NCI-H524 (cell line): ENCODE measurements at regions not wholly inside any gene's neighbourhood (a gene's known extent, or its start where the extent isn't known, plus 50 kb on each side); places are given as distances from the start of the nearest gene placed in this dataset.

Experiments
- DNase-seq, 2 experiments: peaks; one replicate each; lab custom pipeline; 2025; lab: John Stamatoyannopoulos, UW

DNA sequence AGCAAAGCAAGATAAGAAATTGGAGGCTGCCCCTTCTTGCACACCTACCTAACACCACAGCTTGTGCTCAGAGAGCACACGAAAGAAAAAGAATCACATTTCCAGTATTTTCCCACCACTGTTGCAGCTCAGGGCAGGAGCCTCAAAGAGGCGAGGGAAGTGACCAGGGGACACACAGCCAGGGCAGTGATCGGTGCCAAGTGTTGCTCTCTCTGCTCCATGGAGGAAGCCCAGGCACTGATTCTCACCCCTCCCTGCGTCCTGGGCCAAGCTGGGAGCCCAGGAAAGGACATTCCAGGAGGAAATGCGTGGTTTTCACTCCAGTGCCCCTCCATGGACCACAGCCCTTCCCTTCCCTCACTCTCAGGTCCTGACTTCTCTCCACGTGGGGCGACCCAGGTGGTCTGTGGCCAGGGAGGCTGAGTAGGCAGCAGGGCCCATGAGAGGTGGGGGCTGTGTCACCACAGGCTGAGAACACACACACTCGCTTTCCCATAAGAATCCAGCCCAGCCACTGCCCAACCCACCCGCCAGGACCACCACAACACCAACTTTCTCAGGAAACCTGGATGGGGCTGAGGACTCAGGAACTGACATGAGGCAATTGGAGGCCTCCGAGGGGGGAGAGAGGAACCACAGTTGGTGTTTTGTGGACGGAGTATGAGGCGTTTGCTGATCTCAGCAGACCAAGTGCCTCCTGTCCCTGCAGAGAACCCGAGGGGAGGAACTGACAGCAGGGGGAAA is 81.7 kb upstream of the MAFB start:
- DNase-seq = no peak

GRCh38 chr20:40771308-40771610 is 82.2 kb upstream of the MAFB start:
- no peak for DNase-seq

DNA sequence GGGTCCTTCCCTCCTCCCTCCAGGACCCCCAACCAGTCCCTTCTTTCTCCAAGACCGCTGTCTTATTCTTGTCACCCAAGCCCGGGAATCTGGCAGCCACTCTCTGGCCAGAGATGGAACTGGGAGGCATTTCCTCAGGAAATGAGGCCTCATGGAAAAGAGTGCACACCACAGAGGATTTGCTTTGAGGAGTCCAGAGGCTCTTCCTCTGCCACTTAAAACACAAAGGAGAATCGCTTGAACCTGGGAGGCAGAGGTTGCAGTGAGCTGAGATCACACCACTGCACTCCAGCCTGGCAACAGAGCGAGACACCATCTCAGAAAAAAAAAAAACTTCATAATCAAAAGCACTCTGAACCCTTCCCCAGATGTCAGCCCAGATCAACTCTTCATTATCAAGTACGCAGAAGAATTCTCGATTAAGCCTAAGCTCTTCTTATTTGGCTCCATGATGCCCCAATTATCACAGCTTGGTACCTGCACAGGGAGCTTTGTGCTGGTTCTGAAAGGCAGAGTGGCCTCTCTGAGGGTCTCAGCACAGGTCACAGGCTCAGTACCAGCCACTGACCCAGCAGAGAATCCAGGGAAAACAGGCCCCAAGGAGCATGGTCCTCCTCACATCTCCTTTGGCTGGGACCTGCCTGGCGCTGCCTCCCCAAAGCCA is 82.9 kb upstream of the MAFB start:
- no peak for DNase-seq

DNA sequence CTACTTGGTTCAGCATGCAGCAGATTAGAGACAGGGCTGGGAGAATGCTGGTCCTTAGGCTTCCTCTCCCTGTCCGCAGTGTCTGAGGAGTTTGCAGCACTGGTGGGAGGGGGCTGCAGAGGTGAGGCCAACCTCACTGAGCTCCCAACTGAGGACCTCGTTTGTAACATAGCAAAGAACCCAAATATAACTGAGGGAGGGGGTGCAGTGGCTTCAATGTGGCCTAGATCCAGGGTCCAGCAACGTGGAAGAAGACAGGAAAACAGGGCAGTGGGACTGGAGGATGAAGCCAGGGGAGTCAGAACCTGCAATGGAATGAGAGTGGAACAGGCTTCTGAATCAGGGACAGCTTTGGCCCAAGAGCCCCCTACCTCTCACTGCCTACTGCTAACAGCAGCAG is 84.3 kb upstream of the MAFB start:
- DNase-seq = no peak

GRCh38 chr20:40774252-40774651 is 85.2 kb upstream of the MAFB start:
- no peak for DNase-seq

DNA sequence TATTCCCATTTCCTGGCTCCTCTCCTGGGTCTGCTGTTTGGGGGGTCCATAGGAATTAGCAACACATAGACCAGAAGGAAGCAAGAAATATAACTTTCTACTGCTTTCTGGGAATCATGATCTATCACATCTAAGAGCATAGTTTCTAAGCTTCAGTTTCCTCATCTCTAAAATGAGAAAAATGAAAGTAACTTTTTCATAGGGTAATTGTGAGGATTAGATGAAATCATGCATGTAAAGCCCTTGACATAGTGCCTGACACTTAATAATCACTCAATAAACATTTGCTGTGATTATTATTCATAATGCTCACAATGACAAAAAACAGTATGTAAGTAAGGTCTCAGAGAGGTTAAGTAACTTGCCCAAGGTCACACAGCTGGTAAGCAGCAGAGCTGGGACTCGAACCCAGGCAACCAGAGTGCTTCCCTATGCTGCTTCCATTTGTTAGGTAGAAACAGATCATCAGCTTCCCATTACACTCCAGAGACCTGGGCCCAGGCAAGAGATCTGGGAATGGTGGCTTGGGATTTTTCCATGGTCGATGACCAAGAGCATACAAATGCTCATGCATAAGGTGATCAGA is 86.6 kb upstream of the MAFB start:
- no peak for DNase-seq

DNA sequence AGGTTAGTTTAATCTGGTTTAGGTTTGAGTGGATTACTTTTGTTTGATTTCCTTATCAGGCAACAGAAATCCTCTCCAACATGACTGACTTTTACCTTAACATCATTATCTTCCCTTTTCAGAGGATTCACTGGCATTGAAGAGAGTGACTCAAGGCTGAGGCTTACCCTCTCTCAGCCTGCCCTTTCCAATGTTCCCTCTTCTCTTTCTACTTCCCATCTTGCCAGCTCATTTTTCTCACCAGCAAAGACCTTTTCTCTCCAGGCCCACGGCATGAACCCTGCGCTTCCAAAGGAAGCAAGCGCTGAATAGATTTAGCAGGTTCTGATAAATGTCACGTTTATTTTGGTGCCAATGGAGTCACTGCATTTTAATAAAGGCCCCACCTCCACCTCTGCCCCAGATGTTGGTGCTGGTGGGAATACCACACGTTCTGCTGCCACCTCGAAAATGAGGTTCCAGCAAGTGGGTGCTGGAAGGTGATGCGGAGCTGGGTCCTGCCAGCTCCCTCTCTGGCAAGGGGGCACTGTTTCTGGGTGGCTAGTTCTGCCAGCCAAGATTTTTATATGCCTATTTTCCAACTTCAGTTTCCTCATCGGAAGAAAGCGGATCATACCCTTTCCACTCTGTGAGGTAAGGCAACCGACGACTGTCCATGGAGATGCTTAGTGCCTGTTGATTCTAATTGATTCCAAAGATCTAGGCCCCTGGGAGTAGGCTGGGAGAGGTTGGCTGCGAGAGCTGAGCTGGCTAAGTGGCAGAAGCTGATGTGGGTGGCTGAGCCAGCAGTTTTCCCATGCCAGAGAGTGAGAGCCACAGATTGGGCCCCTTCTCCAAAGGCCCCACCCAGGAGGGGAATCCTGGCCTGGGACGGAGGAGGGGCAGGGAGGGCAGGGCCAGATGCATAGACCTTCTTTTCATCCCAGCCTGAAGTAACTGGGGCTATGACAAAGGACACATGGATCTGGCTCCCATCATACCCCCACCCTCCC is 87.7 kb upstream of the MAFB start:
- no peak for DNase-seq

- no peak for DNase-seq
Observed at GRCh38 chr20:40777653-40778052, 88.6 kb upstream of the MAFB start.

- DNase-seq = no peak
Observed at GRCh38 chr20:40778894-40779496, 90.0 kb upstream of the MAFB start.

- DNase-seq = no peak
Observed at GRCh38 chr20:40781327-40782042, 92.4 kb upstream of the MAFB start.

DNA sequence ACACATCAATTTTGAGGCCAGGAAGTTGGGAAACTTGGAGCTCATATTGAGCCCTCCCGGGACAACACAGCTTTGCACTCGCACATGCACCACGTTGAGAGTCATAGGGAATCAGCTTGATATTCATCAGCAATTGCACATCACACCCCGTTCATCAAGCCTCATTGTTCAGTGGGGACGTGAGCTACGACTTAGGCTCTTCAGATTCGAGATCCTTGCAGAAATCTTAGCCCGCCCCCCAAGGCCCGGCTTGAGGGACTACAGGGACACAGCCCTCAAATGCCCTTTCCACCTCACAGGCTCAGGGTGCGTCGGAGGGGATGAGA is 93.0 kb upstream of the MAFB start:
- no peak for DNase-seq

DNA sequence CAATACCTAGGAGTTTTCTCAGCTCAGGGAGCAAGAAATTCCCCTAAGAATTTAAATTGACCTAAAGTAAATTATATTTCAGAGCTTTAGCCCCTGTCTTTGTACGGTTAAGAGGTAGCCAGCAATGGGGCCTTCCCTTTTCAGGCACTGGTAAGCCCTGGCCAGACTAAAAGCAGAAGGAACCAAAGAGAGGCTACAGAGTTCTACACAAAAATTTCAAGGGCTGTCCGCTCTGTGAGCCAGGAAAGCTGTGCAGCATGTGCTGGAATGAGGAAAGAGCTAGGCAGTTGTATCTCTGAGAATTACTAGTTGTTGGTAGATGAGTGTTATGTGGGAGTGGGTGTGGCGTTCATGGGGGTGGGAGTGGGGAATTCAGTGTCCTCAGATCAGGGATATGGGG is 96.3 kb upstream of the MAFB start:
- DNase-seq = no peak

DNA sequence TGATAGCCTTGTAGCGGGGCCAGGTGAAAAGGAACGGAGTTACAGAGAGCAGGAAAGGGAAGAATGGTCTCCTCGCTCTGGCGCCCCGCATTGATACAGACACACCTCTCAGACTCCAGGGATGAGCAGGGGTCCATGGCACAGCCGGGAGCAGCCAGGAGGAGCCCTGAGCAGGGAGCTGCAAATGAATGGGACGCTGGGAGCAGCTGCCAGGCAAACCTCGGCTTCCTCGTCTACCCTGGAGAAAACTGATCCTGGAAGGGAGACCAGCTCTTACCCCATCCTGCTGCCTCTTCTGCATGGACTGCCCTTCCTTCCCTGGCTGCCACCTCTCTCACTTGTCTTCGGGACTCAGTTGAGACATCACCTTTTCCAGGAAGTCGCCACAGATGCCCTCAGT is 97.3 kb upstream of the MAFB start:
- DNase-seq = no peak

GRCh38 chr20:40787941-40788340 is 98.9 kb upstream of the MAFB start:
- no peak for DNase-seq

GRCh38 chr20:40797425-40797824 is 108.4 kb upstream of the MAFB start:
- DNase-seq = peak; percentile 13 to 27

DNA sequence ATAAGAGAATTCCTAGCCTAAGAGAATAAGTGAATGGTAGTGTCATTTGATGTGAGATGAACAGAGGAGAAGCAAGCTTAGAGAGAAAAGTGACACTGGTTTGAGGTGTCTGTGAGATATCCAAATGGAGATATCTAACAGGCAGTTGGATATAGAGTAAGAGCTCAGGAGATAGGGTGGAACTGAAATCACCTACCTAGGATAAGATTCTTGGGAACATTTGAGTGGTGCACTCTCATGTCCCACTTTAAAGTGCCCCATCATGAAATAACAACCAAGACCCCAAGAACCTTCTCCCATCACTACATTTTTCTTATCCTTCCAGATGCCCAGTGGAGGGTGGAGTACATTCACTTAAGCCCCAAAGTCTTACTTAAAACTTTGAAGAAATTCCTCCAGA is 109.0 kb upstream of the MAFB start:
- no peak for DNase-seq

DNA sequence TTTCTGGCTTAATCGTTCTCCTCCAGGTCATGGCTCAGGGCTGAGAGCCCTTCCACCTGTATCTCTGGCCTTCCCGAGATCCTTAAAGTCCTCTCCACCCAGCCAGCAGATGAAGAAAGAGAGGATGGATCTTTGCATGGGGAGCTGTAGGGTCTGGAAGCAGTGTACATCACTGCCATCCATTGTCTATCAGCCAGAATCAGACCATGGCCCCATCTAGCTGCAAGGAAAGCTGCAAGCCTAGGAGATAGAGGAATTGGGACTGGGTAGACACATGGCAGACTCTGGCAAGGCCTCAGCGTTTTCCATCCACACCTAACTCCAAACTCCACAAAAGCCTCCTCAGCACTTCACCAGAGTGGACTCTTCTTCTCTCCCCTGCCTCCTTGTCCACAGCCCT is 113.8 kb upstream of the MAFB start:
- DNase-seq = no peak

DNA sequence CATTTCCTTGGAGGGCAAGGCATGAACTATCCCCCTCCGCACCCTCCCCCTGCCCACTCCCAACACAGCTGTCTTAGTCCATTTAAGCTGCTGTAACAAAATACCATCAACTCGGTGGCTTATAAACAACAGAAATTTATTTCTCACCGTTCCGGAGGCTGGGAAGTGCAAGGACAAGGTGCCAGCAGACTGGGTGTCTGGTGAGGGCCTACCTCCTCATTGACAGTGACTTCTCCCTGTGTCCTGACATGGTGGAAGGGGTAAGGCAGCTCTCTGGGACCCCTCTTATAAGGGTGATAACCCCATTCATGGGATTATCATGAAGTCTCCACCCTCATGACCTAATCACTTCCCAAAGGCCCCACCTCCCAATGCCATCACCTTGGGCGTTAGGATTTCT is 114.3 kb upstream of the MAFB start:
- DNase-seq = no peak

DNA sequence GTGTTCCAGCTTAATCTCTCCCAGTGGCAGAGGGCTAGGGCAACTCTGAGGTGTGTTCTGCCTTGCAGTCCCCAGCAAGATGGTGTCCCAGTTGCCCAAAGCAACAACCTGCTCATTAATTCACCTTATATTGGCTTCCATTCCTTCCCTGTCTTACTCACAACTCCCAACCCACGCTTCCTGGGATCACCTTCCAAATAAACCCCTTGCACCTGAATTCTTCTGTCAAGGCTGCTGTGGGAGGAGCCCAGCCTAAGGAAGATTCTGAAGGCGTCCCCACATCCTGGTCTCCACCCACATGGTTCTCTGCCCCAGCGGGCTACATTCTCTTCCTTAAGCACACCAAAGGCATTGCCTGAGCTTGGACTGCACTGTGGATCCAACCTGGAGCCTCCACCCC is 116.6 kb upstream of the MAFB start:
- no peak for DNase-seq

DNA sequence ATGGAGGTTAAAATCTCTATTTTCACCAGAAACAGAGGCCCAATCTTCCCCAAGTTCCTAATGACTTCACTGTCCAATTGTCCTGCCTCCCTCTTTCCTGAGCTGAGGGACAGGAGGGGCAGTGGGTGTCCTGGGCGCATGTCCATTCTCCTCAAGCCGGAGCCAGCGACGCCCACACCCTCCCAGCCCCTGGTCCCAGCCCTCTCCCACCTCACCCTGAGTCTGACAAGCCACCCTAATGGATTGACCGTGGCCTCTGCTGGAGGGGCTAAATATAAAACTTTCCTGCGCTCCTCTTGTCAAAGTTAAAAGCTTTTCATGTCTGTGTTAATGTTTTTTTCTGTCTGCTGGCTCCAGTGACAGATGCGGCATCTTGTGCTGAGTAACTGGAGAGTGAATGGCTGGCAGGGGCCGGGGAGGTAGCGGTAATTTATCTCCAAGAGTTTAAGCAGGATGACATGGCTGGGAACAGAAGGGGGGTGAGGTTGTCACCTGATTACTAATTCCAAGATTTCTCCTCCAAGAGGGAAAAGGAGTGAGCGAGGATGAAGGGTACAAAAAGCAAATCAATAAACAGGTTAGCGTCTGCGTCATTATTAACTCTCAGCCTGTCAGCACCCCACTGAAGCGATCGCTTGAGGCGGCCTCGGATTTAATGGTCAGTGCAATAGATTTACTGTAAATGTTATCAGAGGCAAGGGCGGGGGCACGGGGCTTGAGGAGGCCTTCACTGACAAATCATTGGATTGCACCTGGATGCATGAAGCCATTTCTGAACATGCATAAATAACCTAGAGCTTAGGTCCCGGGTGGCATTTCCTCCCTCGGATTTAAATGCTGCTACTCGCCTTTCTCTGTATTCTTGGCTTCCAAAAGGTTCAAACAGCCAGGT is 118.1 kb upstream of the MAFB start:
- DNase-seq = peak in 1 of 2 experiments; percentile 42

DNA sequence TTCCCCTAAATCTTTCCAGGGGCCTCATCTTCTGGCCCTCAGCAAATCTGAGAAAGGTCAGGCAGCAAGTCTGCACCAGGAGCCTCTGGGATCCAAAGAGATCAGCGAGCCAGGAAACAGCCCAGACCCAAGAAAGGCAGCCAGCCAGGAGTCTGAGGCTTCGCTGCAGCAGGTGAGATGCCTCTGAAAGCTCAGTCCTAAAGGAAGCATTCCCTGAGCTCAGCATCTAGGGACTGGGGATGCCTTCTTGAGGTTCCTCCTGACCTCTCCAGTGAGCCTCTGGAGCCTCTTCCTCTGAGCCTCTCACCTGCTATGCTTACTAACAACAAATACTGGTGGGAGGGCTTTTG is 118.8 kb upstream of the MAFB start:
- DNase-seq = no peak
